WTC11 (cell line): ENCODE measurements at regions not wholly inside any gene's neighbourhood (a gene's known extent, or its start where the extent isn't known, plus 50 kb on each side); places are given as distances from the start of the nearest gene placed in this dataset.
A peak's percentile ranks its signal among the peaks of the same experiment; 100 is the strongest.

Source experiments
- ATAC-seq: fragments of 200-7000 bp; cut with Tn5 transposase; 2 replicates; pipeline ENCODE4 v1.10.0; 2021; ENCODE audit warnings: mild to moderate bottlenecking, moderate library complexity
- CTCF ChIA-PET: fragments of 300-600 bp; sonication (Branson Sonifier 250); formaldehyde crosslinking; loops from one replicate; lab custom pipeline; 2021; ENCODE audit warnings: antibody characterized with exemption; lab: Charles Lee
- POLR2A ChIA-PET: fragments of 350-600 bp; sonication (Branson Sonifier 250); formaldehyde crosslinking; loops from one replicate; lab custom pipeline; 2021; ENCODE audit warnings: antibody characterized with exemption; lab: Charles Lee
- DNase-seq: peaks from one replicate; pipeline ENCODE4 v3.0.0; 2021; ENCODE audit warnings: low spot score
- H3K27ac Mint-ChIP-seq: 2 replicates; pipeline ENCODE4 v1.8.0; 2021; ENCODE audit warnings: mixed read lengths
- H3K27me3 Mint-ChIP-seq: 2 replicates; pipeline ENCODE4 v1.8.0; 2021; ENCODE audit warnings: low read depth, mild to moderate bottlenecking, moderate library complexity, mixed read lengths
- H3K36me3 Mint-ChIP-seq: 2 replicates; pipeline ENCODE4 v1.8.0; 2021; ENCODE audit warnings: mixed read lengths
- H3K4me1 Mint-ChIP-seq: 2 replicates; pipeline ENCODE4 v1.8.0; 2022; ENCODE audit warnings: mixed read lengths
- H3K4me3 Mint-ChIP-seq: 2 replicates; pipeline ENCODE4 v1.8.0; 2021; ENCODE audit warnings: mild to moderate bottlenecking, moderate library complexity, mixed read lengths
- H3K9me3 Mint-ChIP-seq: 2 replicates; pipeline ENCODE4 v1.8.0; 2021; ENCODE audit warnings: mixed read lengths
- ETV6 ChIP-seq: sonication (generic); formaldehyde crosslinking; IDR thresholded peaks from 2 replicates; pipeline ENCODE4 v1.8.1; 2022; ENCODE audit warnings: mild to moderate bottlenecking, missing genetic modification reagents
- FOXP1 ChIP-seq: sonication (generic); formaldehyde crosslinking; IDR thresholded peaks from 2 replicates; pipeline ENCODE4 v1.8.0; 2022; ENCODE audit warnings: missing genetic modification reagents, mild to moderate bottlenecking, moderate library complexity, borderline replicate concordance
- GABPB1 ChIP-seq: sonication (generic); formaldehyde crosslinking; IDR thresholded peaks from 2 replicates; pipeline ENCODE4 v1.8.1; 2023; ENCODE audit warnings: mild to moderate bottlenecking, missing genetic modification reagents
- KAT7 ChIP-seq: sonication (generic); formaldehyde crosslinking; IDR thresholded peaks from 2 replicates; pipeline ENCODE4 v1.8.1; 2023; ENCODE audit warnings: missing genetic modification reagents, mild to moderate bottlenecking, borderline replicate concordance
- MXD4 ChIP-seq: fragments of 250-450 bp; sonication (Bioruptor Pico); IDR thresholded peaks from 2 replicates; pipeline ENCODE4 v1.8.0; 2021; ENCODE audit warnings: mild to moderate bottlenecking, moderate library complexity, borderline replicate concordance
- NR3C1 ChIP-seq: sonication (generic); formaldehyde crosslinking; conservative IDR thresholded peaks from 2 replicates; pipeline ENCODE4 v1.8.1; 2023; ENCODE audit warnings: low read depth, mild to moderate bottlenecking, missing genetic modification reagents
- SP1 ChIP-seq: sonication (generic); formaldehyde crosslinking; conservative IDR thresholded peaks from 2 replicates; pipeline ENCODE4 v1.8.1; 2022; ENCODE audit warnings: missing genetic modification reagents
- ZBTB21 ChIP-seq: sonication (generic); formaldehyde crosslinking; IDR thresholded peaks from 2 replicates; pipeline ENCODE4 v1.8.1; 2023; ENCODE audit warnings: mild to moderate bottlenecking, missing genetic modification reagents, borderline replicate concordance
- ZNF263 ChIP-seq: sonication (generic); formaldehyde crosslinking; IDR thresholded peaks from 2 replicates; pipeline ENCODE4 v1.8.1; 2022; ENCODE audit warnings: low read depth, mild to moderate bottlenecking, moderate library complexity, missing genetic modification reagents
- TF ChIP-seq, protein P1 (sequence below): sonication (generic); formaldehyde crosslinking; IDR thresholded peaks from 2 replicates; pipeline ENCODE4 v1.8.1; 2023; ENCODE audit warnings: mild to moderate bottlenecking, missing genetic modification reagents, moderate library complexity
- TF ChIP-seq, protein P2 (sequence below): fragments of 250-450 bp; sonication (Bioruptor Pico); IDR thresholded peaks from 2 replicates; pipeline ENCODE4 v1.9.0; 2021; ENCODE audit warnings: mild to moderate bottlenecking
- TF ChIP-seq, protein P3 (sequence below): sonication (generic); formaldehyde crosslinking; IDR thresholded peaks from 2 replicates; pipeline ENCODE4 v1.8.1; 2023; ENCODE audit warnings: mild to moderate bottlenecking, missing genetic modification reagents, moderate library complexity
- TF ChIP-seq, protein P4 (sequence below): fragments of 250-450 bp; sonication (Bioruptor Pico); IDR thresholded peaks from 2 replicates; pipeline ENCODE4 v1.9.0; 2021; ENCODE audit warnings: mild to moderate bottlenecking
- TF ChIP-seq, protein P5 (sequence below): sonication (generic); formaldehyde crosslinking; IDR thresholded peaks from 2 replicates; pipeline ENCODE4 v1.8.0; 2022; ENCODE audit warnings: mild to moderate bottlenecking, missing genetic modification reagents
- TF ChIP-seq, protein P6 (sequence below): sonication (generic); formaldehyde crosslinking; IDR thresholded peaks from 2 replicates; pipeline ENCODE4 v1.8.0; 2023; ENCODE audit warnings: missing genetic modification reagents, mild to moderate bottlenecking, borderline replicate concordance

DNA sequence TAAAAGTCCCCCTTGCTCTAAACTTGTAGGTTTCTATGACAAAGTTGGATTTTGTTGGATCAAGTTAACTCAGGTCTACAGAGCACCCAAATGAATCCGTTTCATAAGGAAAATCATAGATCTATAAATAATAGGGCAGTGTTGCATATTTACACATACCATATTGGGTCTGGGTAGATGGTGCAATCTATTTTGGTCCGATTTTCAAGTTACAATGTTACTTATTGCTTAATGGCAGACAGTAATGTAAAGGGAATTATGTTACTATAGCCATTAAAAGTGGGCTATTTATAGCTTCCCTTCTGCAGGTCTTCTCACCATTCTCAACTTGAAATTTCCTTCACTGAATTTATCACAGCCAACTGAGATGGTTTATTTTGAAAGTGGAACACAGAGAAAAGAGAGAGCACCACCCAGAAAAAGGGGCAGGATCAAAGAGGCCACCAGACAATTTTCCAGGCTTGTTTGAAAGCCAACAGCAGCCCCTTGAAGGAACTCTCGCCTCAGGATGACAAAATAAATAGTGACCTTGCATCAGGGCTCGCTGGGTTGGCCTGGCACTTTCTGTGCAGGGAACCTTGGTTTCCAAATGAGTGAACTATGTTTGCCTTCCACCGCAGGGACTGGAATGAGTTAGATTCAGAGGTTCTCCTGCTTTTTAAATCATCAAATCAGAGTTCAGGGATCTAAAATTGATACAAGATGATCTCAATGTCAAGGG, 260.2 kb upstream of the HES1 start:
- ATAC-seq (no peak), DNase-seq (no peak)
- TF ChIP-seq FOXP1 (CRISPR knock-in tag) (no peak), GABPB1 (CRISPR knock-in tag) (peak; percentile 94)

DNA sequence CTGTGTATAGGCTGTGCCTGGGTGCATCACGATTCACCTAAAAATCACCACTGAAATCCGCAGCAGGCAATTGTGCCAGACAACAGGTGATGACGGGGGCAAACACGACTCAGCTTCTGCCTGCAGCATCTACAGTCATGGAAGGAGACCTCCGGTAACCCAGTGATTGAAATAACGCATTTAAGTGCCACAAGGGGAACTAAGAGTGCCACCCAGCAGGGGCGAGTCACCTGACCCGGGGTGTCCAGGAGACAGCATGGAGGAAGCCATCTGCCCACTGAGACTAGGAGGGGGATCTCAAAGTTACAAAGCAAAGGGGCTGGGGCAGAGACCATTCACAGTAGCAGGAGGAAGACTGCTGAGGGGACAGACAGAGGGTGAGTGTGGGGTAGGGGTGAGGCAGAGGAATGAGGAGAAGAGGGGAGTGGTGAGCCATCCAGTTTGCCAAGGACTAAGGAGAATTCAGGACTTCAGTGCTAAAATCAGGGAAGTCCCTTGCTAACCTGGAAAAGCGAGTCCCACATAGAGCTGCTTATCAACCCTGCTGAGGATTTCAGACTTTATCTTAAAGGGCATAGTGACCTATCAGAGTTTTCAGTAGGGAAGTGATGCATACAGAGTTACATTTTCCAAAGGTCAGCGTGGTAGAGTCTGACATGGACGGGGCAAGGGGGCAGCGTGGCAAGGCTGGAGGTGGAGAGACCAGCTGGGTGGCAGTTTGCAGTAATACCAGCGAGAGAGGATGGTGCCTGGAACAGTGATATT, 256.7 kb upstream of the HES1 start:
- TF ChIP-seq, protein P1, sequence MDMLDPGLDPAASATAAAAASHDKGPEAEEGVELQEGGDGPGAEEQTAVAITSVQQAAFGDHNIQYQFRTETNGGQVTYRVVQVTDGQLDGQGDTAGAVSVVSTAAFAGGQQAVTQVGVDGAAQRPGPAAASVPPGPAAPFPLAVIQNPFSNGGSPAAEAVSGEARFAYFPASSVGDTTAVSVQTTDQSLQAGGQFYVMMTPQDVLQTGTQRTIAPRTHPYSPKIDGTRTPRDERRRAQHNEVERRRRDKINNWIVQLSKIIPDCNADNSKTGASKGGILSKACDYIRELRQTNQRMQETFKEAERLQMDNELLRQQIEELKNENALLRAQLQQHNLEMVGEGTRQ (CRISPR knock-in tag) = peak; percentile 72
- TF ChIP-seq, protein P2, sequence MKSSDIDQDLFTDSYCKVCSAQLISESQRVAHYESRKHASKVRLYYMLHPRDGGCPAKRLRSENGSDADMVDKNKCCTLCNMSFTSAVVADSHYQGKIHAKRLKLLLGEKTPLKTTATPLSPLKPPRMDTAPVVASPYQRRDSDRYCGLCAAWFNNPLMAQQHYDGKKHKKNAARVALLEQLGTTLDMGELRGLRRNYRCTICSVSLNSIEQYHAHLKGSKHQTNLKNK (CRISPR knock-in tag) = no peak
- TF ChIP-seq, all 79 proteins: peak for 1
- ChIA-PET POLR2A (no interaction called here), CTCF (no interaction called here)
- DNase-seq = no peak
- no peak for ATAC-seq
- H3K9me3 Mint-ChIP-seq = 0 out of 2 replicates have a peak, but pooled peaks cover 6% of the 10 kb centered on the region
- H3K27me3 Mint-ChIP-seq = peaks cover 26% of the 10 kb centered on the region
- H3K4me1 Mint-ChIP-seq = peaks cover 30% of the 10 kb centered on the region
- H3K36me3 Mint-ChIP-seq = no peaks in the 10 kb centered on the region
- no peak overlapping the region for H3K4me3 Mint-ChIP-seq
- 0 out of 2 replicates have a peak overlapping the region, but pooled peaks have one; percentile 21 for H3K27ac Mint-ChIP-seq

More for the DNA sequence above, 260.2 kb upstream of the HES1 start:
- H3K4me1 Mint-ChIP-seq = peaks cover 36% of the 10 kb centered on the region
- H3K27ac Mint-ChIP-seq = no peak overlapping the region
- CTCF ChIA-PET = interaction anchor here (0.6 kb wide), 1 partner anchor 96 kb away, joined by 3 read pairs; no protein-coding TSS in a partner anchor
- POLR2A ChIA-PET = no interaction called here
- H3K4me3 Mint-ChIP-seq = no peak overlapping the region
- peaks cover 12% of the 10 kb centered on the region for H3K27me3 Mint-ChIP-seq
- no peaks in the 10 kb centered on the region for H3K36me3 Mint-ChIP-seq
- 0 out of 2 replicates have a peak, but pooled peaks cover 3% of the 10 kb centered on the region for H3K9me3 Mint-ChIP-seq

DNA sequence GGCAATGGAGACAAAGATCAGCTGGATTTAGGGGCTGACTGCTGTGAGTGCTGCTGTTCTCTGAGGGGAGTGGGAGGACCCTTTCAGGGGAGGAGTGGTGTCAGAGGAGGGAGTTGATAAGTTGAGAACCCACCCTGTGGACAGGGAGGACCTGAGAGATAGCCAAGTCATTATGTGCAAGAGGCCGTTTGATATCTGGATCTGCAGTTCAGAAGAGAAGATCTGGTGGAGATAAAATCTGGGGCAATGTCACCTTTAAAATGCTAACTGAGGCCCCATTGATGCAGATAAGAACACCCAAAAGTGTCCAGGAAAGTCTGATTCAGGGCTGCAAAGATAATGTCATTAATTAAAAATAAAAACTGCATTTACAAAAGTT, 256.1 kb upstream of the HES1 start:
- peaks cover 24% of the 10 kb centered on the region for H3K4me1 Mint-ChIP-seq
- H3K36me3 Mint-ChIP-seq = no peaks in the 10 kb centered on the region
- no peak overlapping the region for H3K4me3 Mint-ChIP-seq
- no peak overlapping the region for H3K27ac Mint-ChIP-seq
- 0 out of 2 replicates have a peak, but pooled peaks cover 6% of the 10 kb centered on the region for H3K9me3 Mint-ChIP-seq
- DNase-seq (no peak), ATAC-seq (no peak)
- TF ChIP-seq, protein P3, sequence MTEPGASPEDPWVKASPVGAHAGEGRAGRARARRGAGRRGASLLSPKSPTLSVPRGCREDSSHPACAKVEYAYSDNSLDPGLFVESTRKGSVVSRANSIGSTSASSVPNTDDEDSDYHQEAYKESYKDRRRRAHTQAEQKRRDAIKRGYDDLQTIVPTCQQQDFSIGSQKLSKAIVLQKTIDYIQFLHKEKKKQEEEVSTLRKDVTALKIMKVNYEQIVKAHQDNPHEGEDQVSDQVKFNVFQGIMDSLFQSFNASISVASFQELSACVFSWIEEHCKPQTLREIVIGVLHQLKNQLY (CRISPR knock-in tag) = no peak
- TF ChIP-seq NR3C1 (CRISPR knock-in tag) = no peak
- TF ChIP-seq KAT7 (CRISPR knock-in tag) = no peak
- TF ChIP-seq, protein P4, sequence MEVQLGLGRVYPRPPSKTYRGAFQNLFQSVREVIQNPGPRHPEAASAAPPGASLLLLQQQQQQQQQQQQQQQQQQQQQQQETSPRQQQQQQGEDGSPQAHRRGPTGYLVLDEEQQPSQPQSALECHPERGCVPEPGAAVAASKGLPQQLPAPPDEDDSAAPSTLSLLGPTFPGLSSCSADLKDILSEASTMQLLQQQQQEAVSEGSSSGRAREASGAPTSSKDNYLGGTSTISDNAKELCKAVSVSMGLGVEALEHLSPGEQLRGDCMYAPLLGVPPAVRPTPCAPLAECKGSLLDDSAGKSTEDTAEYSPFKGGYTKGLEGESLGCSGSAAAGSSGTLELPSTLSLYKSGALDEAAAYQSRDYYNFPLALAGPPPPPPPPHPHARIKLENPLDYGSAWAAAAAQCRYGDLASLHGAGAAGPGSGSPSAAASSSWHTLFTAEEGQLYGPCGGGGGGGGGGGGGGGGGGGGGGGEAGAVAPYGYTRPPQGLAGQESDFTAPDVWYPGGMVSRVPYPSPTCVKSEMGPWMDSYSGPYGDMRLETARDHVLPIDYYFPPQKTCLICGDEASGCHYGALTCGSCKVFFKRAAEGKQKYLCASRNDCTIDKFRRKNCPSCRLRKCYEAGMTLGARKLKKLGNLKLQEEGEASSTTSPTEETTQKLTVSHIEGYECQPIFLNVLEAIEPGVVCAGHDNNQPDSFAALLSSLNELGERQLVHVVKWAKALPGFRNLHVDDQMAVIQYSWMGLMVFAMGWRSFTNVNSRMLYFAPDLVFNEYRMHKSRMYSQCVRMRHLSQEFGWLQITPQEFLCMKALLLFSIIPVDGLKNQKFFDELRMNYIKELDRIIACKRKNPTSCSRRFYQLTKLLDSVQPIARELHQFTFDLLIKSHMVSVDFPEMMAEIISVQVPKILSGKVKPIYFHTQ = no peak
- peaks cover 26% of the 10 kb centered on the region for H3K27me3 Mint-ChIP-seq
- CTCF ChIA-PET = no interaction called here
- POLR2A ChIA-PET = no interaction called here

DNA sequence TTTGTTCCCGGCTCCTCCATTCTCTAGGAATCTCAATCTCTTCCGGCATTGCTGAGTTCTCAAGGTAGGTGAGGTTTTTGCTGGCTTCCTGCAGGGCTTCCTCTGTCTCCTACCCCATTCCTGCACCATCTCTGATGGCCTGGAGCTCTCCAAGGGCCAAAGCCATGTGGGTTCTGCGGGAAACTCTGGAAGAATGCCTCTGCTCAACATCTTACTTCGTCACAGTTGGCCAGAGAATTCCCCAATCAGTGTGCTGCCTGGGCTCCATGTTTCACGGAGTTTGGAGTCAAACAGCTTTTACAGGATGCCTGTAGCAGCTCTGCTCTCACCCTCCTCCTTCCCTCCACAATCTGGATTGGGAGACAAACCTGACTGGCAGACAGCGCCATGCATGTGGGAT, 253.9 kb upstream of the HES1 start:
- no peaks in the 10 kb centered on the region for H3K36me3 Mint-ChIP-seq
- no peak for ATAC-seq
- H3K9me3 Mint-ChIP-seq = 0 out of 2 replicates have a peak, but pooled peaks cover 3% of the 10 kb centered on the region
- POLR2A ChIA-PET = no interaction called here
- H3K27ac Mint-ChIP-seq = no peak overlapping the region
- no peak for TF ChIP-seq SP1 (CRISPR knock-in tag)
- TF ChIP-seq ETV6 (CRISPR knock-in tag) = no peak
- no peak for TF ChIP-seq MXD4 (CRISPR knock-in tag)
- TF ChIP-seq, protein P5, sequence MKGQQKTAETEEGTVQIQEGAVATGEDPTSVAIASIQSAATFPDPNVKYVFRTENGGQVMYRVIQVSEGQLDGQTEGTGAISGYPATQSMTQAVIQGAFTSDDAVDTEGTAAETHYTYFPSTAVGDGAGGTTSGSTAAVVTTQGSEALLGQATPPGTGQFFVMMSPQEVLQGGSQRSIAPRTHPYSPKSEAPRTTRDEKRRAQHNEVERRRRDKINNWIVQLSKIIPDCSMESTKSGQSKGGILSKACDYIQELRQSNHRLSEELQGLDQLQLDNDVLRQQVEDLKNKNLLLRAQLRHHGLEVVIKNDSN = no peak
- TF ChIP-seq ZBTB21 (CRISPR knock-in tag) = no peak
- TF ChIP-seq, protein P6, sequence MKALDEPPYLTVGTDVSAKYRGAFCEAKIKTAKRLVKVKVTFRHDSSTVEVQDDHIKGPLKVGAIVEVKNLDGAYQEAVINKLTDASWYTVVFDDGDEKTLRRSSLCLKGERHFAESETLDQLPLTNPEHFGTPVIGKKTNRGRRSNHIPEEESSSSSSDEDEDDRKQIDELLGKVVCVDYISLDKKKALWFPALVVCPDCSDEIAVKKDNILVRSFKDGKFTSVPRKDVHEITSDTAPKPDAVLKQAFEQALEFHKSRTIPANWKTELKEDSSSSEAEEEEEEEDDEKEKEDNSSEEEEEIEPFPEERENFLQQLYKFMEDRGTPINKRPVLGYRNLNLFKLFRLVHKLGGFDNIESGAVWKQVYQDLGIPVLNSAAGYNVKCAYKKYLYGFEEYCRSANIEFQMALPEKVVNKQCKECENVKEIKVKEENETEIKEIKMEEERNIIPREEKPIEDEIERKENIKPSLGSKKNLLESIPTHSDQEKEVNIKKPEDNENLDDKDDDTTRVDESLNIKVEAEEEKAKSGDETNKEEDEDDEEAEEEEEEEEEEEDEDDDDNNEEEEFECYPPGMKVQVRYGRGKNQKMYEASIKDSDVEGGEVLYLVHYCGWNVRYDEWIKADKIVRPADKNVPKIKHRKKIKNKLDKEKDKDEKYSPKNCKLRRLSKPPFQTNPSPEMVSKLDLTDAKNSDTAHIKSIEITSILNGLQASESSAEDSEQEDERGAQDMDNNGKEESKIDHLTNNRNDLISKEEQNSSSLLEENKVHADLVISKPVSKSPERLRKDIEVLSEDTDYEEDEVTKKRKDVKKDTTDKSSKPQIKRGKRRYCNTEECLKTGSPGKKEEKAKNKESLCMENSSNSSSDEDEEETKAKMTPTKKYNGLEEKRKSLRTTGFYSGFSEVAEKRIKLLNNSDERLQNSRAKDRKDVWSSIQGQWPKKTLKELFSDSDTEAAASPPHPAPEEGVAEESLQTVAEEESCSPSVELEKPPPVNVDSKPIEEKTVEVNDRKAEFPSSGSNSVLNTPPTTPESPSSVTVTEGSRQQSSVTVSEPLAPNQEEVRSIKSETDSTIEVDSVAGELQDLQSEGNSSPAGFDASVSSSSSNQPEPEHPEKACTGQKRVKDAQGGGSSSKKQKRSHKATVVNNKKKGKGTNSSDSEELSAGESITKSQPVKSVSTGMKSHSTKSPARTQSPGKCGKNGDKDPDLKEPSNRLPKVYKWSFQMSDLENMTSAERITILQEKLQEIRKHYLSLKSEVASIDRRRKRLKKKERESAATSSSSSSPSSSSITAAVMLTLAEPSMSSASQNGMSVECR (CRISPR knock-in tag) = no peak
- no peak for TF ChIP-seq ZNF263 (CRISPR knock-in tag)
- H3K4me1 Mint-ChIP-seq = peaks cover 18% of the 10 kb centered on the region
- no peak for DNase-seq
- CTCF ChIA-PET = no interaction called here
- peaks cover 22% of the 10 kb centered on the region for H3K27me3 Mint-ChIP-seq
- H3K4me3 Mint-ChIP-seq = no peak overlapping the region
